Caco-2 (cell line): ENCODE measurements at regions not wholly inside any gene's neighbourhood (a gene's known extent, or its start where the extent isn't known, plus 50 kb on each side); places are given as distances from the start of the nearest gene placed in this dataset.

Experiments
- BruUV-seq: library from RNA; stranded (reverse); fragments of 400-500 nt; replicated peaks from 2 replicates; lab custom pipeline; 2021; lab: Mats Ljungman, UMichigan
- CTCF ChIA-PET: fragments of 300-600 bp; sonication (Branson Sonifier 250); formaldehyde crosslinking; loops from one replicate; lab custom pipeline; 2022; ENCODE audit warnings: antibody characterized with exemption; lab: Charles Lee
- POLR2A ChIA-PET: fragments of 300-600 bp; sonication (Branson Sonifier 250); formaldehyde crosslinking; loops from one replicate; lab custom pipeline; 2022; ENCODE audit warnings: antibody characterized with exemption; lab: Charles Lee
- DNase-seq, 2 experiments: peaks; one replicate each; pipeline versions ENCODE4 v3.0.0 to v3.0.0-alpha.2; 2020 to 2022
- H3K27me3 ChIP-seq: replicated peaks from 2 replicates; pipeline ENCODE4 v1.6.0; 2011; ENCODE audit warnings: low read length; ENCODE audit not compliant: control insufficient read depth, insufficient read depth
- H3K36me3 ChIP-seq: 2 replicates; pipeline ENCODE4 v1.5.1; 2011; ENCODE audit warnings: low read length; ENCODE audit not compliant: control insufficient read depth, insufficient read depth
- H3K4me1 ChIP-seq: fragments of 250-450 bp; sonication (Bioruptor Pico); 2 replicates; pipeline ENCODE4 v1.5.1; 2020; ENCODE audit warnings: mild to moderate bottlenecking
- H3K4me3 ChIP-seq: 2 replicates; pipeline ENCODE4 v1.5.1; 2011; ENCODE audit warnings: low read depth, mild to moderate bottlenecking, control low read depth, low read length
- H3K9me3 ChIP-seq: fragments of 250-450 bp; sonication (Bioruptor Pico); 2 replicates; pipeline ENCODE4 v1.5.1; 2020; ENCODE audit warnings: mild to moderate bottlenecking, moderate library complexity
- H3K27ac Mint-ChIP-seq: one replicate; pipeline ENCODE4 v1.8.0; 2022; ENCODE audit warnings: mixed read lengths; ENCODE audit not compliant: unreplicated experiment
- H3K27me3 Mint-ChIP-seq: one replicate; pipeline ENCODE4 v1.8.0; 2022; ENCODE audit warnings: mixed read lengths; ENCODE audit not compliant: insufficient read depth, unreplicated experiment
- H3K36me3 Mint-ChIP-seq: one replicate; pipeline ENCODE4 v1.8.0; 2022; ENCODE audit warnings: mild to moderate bottlenecking, mixed read lengths; ENCODE audit not compliant: insufficient read depth, unreplicated experiment
- H3K4me1 Mint-ChIP-seq: one replicate; pipeline ENCODE4 v1.8.0; 2022; ENCODE audit warnings: low read depth, mixed read lengths; ENCODE audit not compliant: unreplicated experiment
- H3K4me3 Mint-ChIP-seq: one replicate; pipeline ENCODE4 v1.8.0; 2022; ENCODE audit warnings: mild to moderate bottlenecking, moderate library complexity, mixed read lengths; ENCODE audit not compliant: unreplicated experiment
- H3K9me3 Mint-ChIP-seq: one replicate; pipeline ENCODE4 v1.8.0; 2022; ENCODE audit warnings: mixed read lengths; ENCODE audit not compliant: unreplicated experiment
- intact Hi-C: fragments of 100-400 bp; cut with micrococcal nuclease; formaldehyde crosslinking; loops from one replicate; pipeline ENCODE4 v1.10.0; 2022; ENCODE audit not compliant: unreplicated experiment
- TF ChIP-seq, protein P1 (sequence below), 2 experiments: fragments of 200-600 bp in 1 of 2; IDR thresholded peaks; 1 replicate in 1 of 2; 2 replicates in 1 of 2; pipeline versions ENCODE4 v1.5.1 to v1.8.0; 2011 to 2022; ENCODE audit warnings: antibody characterized with exemption in 1 of 2, control low read depth in 1 of 2, inconsistent platforms in 1 of 2, low read depth in 1 of 2, low read length in 1 of 2, mild to moderate bottlenecking in 1 of 2, moderate library complexity in 1 of 2; ENCODE audit not compliant: insufficient read depth in 1 of 2, severe bottlenecking in 1 of 2, unreplicated experiment in 1 of 2

DNA sequence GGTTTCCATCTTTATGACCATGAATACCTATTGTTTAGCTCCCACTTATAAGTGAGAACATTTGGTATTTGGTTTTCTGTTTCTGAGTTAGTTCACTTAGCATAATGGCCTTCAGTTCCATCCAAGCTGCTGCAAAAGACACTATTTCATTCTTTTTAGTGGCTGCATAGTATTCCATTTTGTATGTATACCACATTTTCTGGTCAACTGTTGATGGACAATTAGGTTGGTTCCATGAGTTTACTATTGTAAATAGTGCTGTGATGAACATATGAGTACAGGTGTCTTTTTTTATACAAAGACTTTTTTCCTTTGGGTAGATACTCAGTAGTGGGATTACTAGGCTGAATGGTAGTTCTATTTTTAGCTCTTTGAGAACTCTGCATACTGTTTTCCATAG, 87.8 kb upstream of the GOT2 start:
- Mint-ChIP-seq H3K27me3 (peaks cover 11% of the 10 kb centered on the region), H3K9me3 (peaks cover 9% of the 10 kb centered on the region), H3K4me3 (no peak overlapping the region), H3K27ac (no peak overlapping the region), H3K4me1 (no peaks in the 10 kb centered on the region), H3K36me3 (no peaks in the 10 kb centered on the region)
- peaks cover 4% of the 10 kb centered on the region for H3K9me3 ChIP-seq
- CTCF ChIA-PET, result no interaction called here
- H3K4me1 ChIP-seq, result no peaks in the 10 kb centered on the region
- TF ChIP-seq, protein P1, sequence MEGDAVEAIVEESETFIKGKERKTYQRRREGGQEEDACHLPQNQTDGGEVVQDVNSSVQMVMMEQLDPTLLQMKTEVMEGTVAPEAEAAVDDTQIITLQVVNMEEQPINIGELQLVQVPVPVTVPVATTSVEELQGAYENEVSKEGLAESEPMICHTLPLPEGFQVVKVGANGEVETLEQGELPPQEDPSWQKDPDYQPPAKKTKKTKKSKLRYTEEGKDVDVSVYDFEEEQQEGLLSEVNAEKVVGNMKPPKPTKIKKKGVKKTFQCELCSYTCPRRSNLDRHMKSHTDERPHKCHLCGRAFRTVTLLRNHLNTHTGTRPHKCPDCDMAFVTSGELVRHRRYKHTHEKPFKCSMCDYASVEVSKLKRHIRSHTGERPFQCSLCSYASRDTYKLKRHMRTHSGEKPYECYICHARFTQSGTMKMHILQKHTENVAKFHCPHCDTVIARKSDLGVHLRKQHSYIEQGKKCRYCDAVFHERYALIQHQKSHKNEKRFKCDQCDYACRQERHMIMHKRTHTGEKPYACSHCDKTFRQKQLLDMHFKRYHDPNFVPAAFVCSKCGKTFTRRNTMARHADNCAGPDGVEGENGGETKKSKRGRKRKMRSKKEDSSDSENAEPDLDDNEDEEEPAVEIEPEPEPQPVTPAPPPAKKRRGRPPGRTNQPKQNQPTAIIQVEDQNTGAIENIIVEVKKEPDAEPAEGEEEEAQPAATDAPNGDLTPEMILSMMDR (IDR thresholded peaks at IDR 0.05; ENCODE audit: insufficient read depth in 1 of 2, low read depth in 1 of 2, low read length in 1 of 2, severe bottlenecking in 1 of 2, unreplicated experiment in 1 of 2), result no peak
- intact Hi-C loops, result no loop called here
- no peaks in the 10 kb centered on the region for H3K36me3 ChIP-seq
- H3K4me3 ChIP-seq, result no peak overlapping the region
- no peak for DNase-seq
- BruUV-seq, result no TSS peak
- H3K27me3 ChIP-seq, result no peaks in the 10 kb centered on the region
- POLR2A ChIA-PET, result no interaction called here

DNA sequence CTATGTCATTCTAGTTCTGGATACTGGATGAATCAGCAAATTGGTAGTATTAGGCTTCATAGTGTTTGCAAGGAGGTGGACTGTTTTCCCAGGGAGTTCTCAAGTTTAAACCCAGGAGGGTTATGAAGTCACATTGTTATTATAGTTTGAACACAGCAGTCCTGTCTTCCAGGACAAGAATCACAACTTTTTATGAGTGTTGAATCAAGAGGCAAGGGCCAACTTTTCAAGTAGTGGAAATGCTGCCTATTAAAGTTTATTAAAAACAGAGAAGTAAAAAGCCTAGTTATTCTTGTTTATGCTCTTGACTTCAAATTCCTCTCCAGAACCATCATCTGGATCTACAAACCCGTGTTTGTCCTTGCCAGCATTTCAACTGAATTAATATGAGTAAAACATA, 86.3 kb upstream of the GOT2 start:
- H3K9me3 Mint-ChIP-seq, result peaks cover 9% of the 10 kb centered on the region
- H3K27me3 Mint-ChIP-seq, result peaks cover 13% of the 10 kb centered on the region
- TF ChIP-seq, protein P1 (IDR thresholded peaks at IDR 0.05; ENCODE audit: insufficient read depth in 1 of 2, low read depth in 1 of 2, low read length in 1 of 2, severe bottlenecking in 1 of 2, unreplicated experiment in 1 of 2), result no peak
- Histone ChIP-seq H3K27me3 (no peaks in the 10 kb centered on the region), H3K4me3 (no peak overlapping the region), H3K9me3 (peaks cover 4% of the 10 kb centered on the region), H3K36me3 (no peaks in the 10 kb centered on the region), H3K4me1 (no peaks in the 10 kb centered on the region)
- H3K4me1 Mint-ChIP-seq, result no peaks in the 10 kb centered on the region
- intact Hi-C loops, result no loop called here
- no peak for DNase-seq
- no peak overlapping the region for H3K27ac Mint-ChIP-seq
- CTCF ChIA-PET, result no interaction called here
- no TSS peak for BruUV-seq
- no peak overlapping the region for H3K4me3 Mint-ChIP-seq
- no peaks in the 10 kb centered on the region for H3K36me3 Mint-ChIP-seq
- POLR2A ChIA-PET, result no interaction called here

DNA sequence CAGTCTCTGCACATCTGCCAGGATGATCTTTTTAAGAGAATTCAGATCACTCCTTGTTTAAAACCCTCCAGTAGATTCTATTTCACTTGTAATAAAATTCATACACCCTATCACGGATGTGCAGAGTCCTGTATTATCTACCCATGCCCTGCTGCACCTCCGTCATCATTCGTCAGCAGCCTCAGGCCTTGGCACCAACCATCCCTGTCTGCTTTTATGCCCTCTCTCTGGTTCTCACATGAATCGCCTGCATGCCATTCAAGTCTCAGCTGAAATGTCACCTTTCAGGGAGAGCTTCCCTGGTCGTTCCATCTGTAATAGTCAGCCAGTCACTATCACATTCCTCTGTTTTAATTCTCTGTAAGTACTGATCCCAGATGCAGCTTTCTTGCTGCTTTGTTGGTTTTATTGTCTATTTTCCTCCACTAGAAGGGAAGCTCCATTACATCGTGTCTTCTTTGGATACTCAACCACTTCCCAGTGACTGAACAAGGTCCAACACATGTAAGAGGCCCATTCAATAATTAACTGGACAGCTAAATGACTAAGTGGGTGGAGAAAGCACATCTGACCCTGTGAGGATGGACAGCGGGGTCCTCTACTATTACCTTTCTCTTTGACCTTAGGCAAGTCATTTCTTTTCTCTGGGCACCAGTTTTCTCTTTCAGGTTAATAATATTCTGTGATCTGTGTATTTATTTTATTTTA, 81.2 kb upstream of the GOT2 start:
- Mint-ChIP-seq H3K27me3 (peaks cover 19% of the 10 kb centered on the region), H3K27ac (no peak overlapping the region), H3K4me3 (no peak overlapping the region), H3K9me3 (no peaks in the 10 kb centered on the region), H3K36me3 (no peaks in the 10 kb centered on the region), H3K4me1 (no peaks in the 10 kb centered on the region)
- H3K9me3 ChIP-seq, result no peaks in the 10 kb centered on the region
- intact Hi-C loops, result no loop called here
- H3K36me3 ChIP-seq, result no peaks in the 10 kb centered on the region
- H3K4me3 ChIP-seq, result no peak overlapping the region
- DNase-seq, result no peak
- TF ChIP-seq, protein P1 (IDR thresholded peaks at IDR 0.05; ENCODE audit: insufficient read depth in 1 of 2, low read depth in 1 of 2, low read length in 1 of 2, severe bottlenecking in 1 of 2, unreplicated experiment in 1 of 2), result no peak
- CTCF ChIA-PET, result no interaction called here
- no peaks in the 10 kb centered on the region for H3K4me1 ChIP-seq
- no peaks in the 10 kb centered on the region for H3K27me3 ChIP-seq
- BruUV-seq, result no TSS peak
- POLR2A ChIA-PET, result interaction anchor here (0.5 kb wide), 1 partner anchor 146 kb away, joined by 3 read pairs; no protein-coding TSS in a partner anchor
